ENCODE measurements at regions not wholly inside any gene's neighbourhood (a gene's known extent, or its start where the extent isn't known, plus 50 kb on each side); places are given as distances from the start of the nearest gene placed in this dataset.

GRCh38 chr4:164039482-164039881 is 545.0 kb downstream of the TMA16 start (continued):
- TF ChIP-seq CHD7 (IDR thresholded peaks at IDR 0.05; ENCODE audit: insufficient replicate concordance, low read length) = no peak

All from H1 (cell line).